Natural killer cell treated with Interleukin-12 subunit alpha and Interleukin-12 subunit beta and Interleukin-15 and Interleukin-18, amount 100 ng/mL, for 72 hours (primary cell): ENCODE measurements at regions not wholly inside any gene's neighbourhood (a gene's known extent, or its start where the extent isn't known, plus 50 kb on each side); places are given as distances from the start of the nearest gene placed in this dataset.
"Not testable (repeated sequence)": the region's sequence is repeated elsewhere in the genome, so short reads cannot be mapped to it uniquely, and the experiment has no call there.

Source experiments
- ATAC-seq, 2 donors: fragments of 150-1000 bp; cut with Tn5 transposase in 1 of 2; sonication (Bioruptor Pico), chemical (Tn5 transposase) in 1 of 2; 2 replicates each; pipeline ENCODE4 v1.10.0; 2021
- DNase-seq: peaks from one replicate; pipeline ENCODE4 v3.0.0; 2022; ENCODE audit warnings: low spot score
- H3K27ac Mint-ChIP-seq, 2 donors: 1 replicate in 1 of 2; 2 replicates in 1 of 2; pipeline ENCODE4 v1.8.0; 2022; ENCODE audit warnings: mixed read lengths in 2 of 2, mild to moderate bottlenecking in 1 of 2, moderate library complexity in 1 of 2
- H3K27me3 Mint-ChIP-seq, 2 donors: 1 replicate in 1 of 2; 2 replicates in 1 of 2; pipeline ENCODE4 v1.8.0; 2022; ENCODE audit warnings: mixed read lengths in 2 of 2
- H3K36me3 Mint-ChIP-seq: one replicate; pipeline ENCODE4 v1.8.0; 2022; ENCODE audit warnings: mixed read lengths
- H3K4me1 Mint-ChIP-seq, 2 donors: 1 replicate in 1 of 2; 2 replicates in 1 of 2; pipeline ENCODE4 v1.8.0; 2022; ENCODE audit warnings: low read depth in 2 of 2, mixed read lengths in 2 of 2, mild to moderate bottlenecking in 1 of 2
- H3K4me3 Mint-ChIP-seq: one replicate; pipeline ENCODE4 v1.8.0; 2022; ENCODE audit warnings: mixed read lengths
- H3K9me3 Mint-ChIP-seq: 2 replicates; pipeline ENCODE4 v1.8.0; 2022; ENCODE audit warnings: mixed read lengths

DNA sequence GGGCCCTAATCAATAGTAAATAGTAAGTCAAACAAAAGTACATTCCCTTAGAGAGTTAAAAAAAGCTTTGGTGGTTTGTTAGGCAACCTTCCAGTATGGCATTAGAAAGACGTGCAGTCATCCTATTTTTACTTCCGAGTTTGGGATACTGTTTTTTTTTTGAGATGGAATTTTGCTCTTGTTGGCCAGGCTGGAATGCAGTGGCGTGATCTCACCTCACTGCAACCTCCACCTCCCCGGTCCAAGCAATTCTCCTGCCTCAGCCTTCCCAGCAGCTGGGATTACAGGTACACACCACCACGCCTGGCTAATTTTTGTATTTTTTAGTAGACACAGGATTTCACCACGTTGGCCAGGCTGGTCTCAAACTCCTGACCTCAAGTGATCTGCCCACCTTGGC is 54.0 kb upstream of the TP53BP2 start:
- not testable (repeated sequence) for H3K27ac Mint-ChIP-seq, H3K4me3 Mint-ChIP-seq, DNase-seq, H3K4me1 Mint-ChIP-seq, H3K27me3 Mint-ChIP-seq, H3K36me3 Mint-ChIP-seq, H3K9me3 Mint-ChIP-seq, ATAC-seq

DNA sequence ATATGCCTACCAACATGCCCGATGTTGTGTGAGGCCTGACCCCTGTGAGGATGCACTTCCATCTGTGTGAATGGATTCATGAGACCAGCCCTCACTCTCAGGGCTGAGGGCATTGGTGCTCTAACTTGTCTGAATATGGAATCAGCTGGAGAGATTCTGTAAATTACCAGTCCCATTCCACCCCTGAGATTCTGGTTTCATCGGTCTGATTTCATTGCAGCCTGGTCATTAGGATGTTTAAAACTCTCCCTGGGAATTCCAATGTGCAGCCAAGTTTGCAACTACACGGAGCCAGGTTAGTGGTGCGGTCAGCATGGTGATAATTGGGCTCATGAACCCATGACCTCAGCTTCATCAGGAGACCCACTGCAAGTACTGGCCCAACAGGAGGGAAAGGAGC is 51.4 kb upstream of the TP53BP2 start:
- not testable (repeated sequence) for H3K9me3 Mint-ChIP-seq, H3K4me1 Mint-ChIP-seq, H3K4me3 Mint-ChIP-seq, H3K27ac Mint-ChIP-seq, ATAC-seq, H3K27me3 Mint-ChIP-seq, H3K36me3 Mint-ChIP-seq, DNase-seq

DNA sequence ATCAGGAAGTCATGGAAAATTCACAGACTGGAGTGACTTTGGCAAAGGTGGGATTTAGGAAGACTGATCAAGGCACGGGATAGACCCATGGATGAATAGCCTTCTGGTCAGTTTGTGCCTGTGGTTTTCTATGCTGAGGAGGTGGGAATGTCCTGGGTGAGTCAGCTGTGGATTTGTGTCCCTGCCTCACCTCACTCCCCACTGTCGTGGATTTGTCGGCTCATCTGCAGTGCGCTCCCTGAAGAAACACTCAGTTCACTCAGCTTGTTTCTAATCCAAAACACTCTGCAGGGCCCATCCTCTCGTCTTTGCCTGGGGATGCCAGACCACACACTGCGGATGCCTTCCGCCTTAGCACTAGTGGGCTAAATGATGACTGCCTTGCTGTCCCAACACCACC is 50.2 kb upstream of the TP53BP2 start:
- not testable (repeated sequence) for H3K9me3 Mint-ChIP-seq, DNase-seq, H3K4me1 Mint-ChIP-seq, H3K36me3 Mint-ChIP-seq, H3K4me3 Mint-ChIP-seq, ATAC-seq, H3K27me3 Mint-ChIP-seq, H3K27ac Mint-ChIP-seq
